WI38 (cell line): ENCODE measurements at regions not wholly inside any gene's neighbourhood (a gene's known extent, or its start where the extent isn't known, plus 50 kb on each side); places are given as distances from the start of the nearest gene placed in this dataset.
"Not testable (repeated sequence)": the region's sequence is repeated elsewhere in the genome, so short reads cannot be mapped to it uniquely, and the experiment has no call there.

Experiments used
- H3K4me3 ChIP-seq: 2 replicates; pipeline ENCODE4 v1.5.1; 2011; ENCODE audit warnings: low read depth, mild to moderate bottlenecking, control low read depth, low read length
- CTCF ChIP-seq: IDR thresholded peaks from 2 replicates; pipeline ENCODE4 v1.5.1; 2012; ENCODE audit warnings: low read depth, mild to moderate bottlenecking, control low read depth, low read length

DNA sequence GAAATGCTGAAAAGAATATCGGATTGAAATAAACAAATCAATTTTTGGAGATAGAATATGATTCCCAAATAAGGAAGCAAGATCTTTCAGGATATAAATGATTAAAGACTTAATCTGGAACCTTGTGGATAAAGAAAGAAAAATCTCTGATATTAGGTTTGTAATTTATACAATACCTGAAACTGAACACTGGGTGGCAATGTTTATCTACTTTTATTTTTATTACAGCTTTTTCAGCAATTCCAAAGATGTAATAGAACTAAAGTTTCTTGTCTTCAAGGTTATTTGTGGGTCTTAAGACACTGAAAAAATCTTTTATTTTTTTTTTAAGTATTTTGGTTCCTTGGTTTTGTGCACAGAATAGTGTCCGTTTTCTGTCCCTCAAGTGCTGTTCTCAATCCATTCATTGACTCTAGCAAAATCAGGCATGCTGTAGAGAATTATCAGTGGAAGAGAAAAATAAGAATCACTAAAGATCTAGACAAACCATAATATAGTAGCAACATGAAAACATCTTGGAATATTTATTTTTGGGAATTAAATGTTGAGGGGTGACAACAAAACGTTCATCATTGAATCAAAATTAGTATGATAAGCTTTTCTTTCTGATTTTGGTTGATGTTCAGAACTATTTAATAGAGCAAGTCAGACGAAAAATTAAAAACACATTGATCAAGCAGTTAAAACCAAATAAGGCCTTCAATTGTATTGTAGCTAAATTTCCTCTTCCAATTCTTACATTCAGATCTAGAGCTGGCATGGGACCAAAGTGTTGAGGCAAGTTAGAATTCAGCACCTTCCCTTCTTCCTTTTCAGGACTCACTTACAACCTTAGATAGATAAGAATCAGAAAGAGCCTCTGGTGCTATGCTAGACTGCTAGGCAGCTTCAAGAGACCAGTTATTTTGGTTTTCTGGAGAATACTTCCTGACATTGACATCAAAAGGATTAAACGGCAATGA lies 704.4 kb upstream of the PCDH20 start:
- no peak overlapping the region for H3K4me3 ChIP-seq
- no peak for TF ChIP-seq CTCF

- TF ChIP-seq CTCF, result no peak
- no peak overlapping the region for H3K4me3 ChIP-seq
These were observed 700.2 kb upstream of the PCDH20 start for GRCh38 chr13:62115831-62116230.

DNA sequence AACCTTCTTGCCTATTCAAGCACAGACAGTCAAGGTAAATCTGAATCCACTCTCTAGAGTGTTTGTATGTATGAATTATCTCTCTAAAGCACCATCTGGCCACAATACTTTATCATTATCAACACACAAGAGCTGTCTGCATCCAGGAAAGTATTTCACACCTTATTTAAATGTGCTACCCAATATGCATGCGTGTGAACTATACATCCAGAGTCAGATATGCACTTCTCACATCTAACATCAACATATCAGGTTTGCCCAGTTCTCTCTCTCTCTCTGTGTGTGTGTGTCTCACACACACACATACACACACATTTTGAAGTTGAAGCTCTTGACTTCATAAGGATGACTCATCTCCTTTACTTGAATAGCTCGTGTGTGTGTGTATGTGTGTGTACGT lies 697.5 kb upstream of the PCDH20 start:
- no peak overlapping the region for H3K4me3 ChIP-seq
- TF ChIP-seq CTCF, result no peak

DNA sequence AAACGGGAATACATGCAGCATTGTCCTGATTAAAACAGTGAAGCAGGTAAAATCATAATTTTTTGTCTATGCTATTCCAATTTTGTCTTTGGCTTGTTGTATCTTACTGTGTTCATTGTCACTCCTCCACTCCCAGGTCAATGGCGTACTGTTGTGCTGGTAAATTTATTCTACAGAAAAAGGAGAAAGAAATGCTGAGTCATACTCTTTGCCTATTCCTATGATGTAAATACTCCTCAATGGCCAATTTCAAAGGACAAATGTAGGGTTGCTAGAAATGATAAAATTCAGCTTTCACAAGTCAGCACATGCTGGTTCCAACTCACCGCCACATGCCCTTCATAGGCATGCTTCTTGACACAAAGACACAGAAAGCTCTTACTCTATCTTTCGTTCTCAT lies 694.4 kb upstream of the PCDH20 start:
- no peak overlapping the region for H3K4me3 ChIP-seq
- no peak for TF ChIP-seq CTCF

- H3K4me3 ChIP-seq, result not testable (repeated sequence)
These were observed 688.5 kb upstream of the PCDH20 start for GRCh38 chr13:62104136-62104535.

DNA sequence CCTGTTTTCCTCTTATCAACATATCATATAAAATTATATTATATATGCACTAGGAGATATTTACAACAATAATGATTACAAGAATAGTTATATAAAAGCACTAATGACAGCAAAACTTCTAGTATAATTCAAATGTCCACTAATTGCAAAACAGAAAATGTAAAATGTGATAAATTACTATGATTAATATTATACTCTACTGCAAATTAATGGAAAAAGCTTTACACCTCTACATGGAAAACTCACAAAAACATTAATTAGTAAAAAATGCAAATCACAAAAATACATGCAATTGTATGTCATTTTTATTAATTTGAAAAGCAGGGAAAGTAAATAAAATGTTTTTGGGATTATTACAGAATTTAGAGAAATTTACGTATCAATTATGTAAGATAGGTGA lies 681.0 kb upstream of the PCDH20 start:
- no peak overlapping the region for H3K4me3 ChIP-seq

DNA sequence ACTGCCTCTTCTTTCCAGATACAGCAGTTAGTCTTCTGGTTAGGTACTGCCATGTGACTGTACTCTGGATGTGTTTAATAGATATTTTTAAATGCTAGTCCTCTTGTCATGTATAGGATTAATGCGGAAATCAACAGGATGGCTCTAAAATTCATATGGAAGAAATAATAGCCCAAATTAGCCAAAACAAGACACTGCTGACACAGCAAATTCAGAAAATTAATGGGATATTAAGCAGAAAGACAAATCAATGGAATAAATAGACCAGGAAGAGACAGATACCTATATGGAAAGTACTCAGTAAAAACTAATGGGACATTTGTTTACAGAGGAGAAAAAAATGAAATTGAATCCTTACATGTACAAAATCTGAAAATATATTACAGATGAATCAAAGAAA lies 679.3 kb upstream of the PCDH20 start:
- TF ChIP-seq CTCF, result no peak

More for the DNA sequence above, 681.0 kb upstream of the PCDH20 start:
- TF ChIP-seq CTCF, result no peak

More for the DNA sequence above, 679.3 kb upstream of the PCDH20 start:
- no peak overlapping the region for H3K4me3 ChIP-seq
